Body of pancreas (tissue), 4 donors: ENCODE measurements at regions not wholly inside any gene's neighbourhood (a gene's known extent, or its start where the extent isn't known, plus 50 kb on each side); places are given as distances from the start of the nearest gene placed in this dataset.

Source experiments
- CTCF ChIP-seq, 7 experiments: fragments of 450-650 bp in 4 of 7; fragments of 200-600 bp in 3 of 7; sonication (generic) in 3 of 7; IDR thresholded peaks; one replicate each; pipeline ENCODE4 v1.5.1; 2016 to 2019; ENCODE audit warnings: antibody characterized with exemption in 7 of 7
- POLR2A ChIP-seq, 3 donors: fragments of 450-650 bp; IDR thresholded peaks; one replicate each; pipeline ENCODE4 v1.6.1; 2016; ENCODE audit warnings: antibody characterized with exemption in 3 of 3, mild to moderate bottlenecking in 2 of 3

- TF ChIP-seq POLR2A (IDR thresholded peaks at IDR 0.05) (no peak), CTCF (IDR thresholded peaks at IDR 0.05) (no peak)
Measured at GRCh38 chr2:111519071-111519470, 364.9 kb downstream of the ANAPC1 start.
